Suppressor macrophage treated with lipopolysaccharide for 1 hour (primary cell): ENCODE measurements at regions not wholly inside any gene's neighbourhood (a gene's known extent, or its start where the extent isn't known, plus 50 kb on each side); places are given as distances from the start of the nearest gene placed in this dataset.

Experiments
- DNase-seq, 3 donors: peaks; one replicate each; pipeline ENCODE4 v3.0.0-alpha.2; 2020 to 2022

GRCh38 chr22:48098243-48098920, 1335.9 kb downstream of the TBC1D22A start:
- peak in 1 of 3 donors; percentile 2 for DNase-seq

GRCh38 chr22:48097723-48098122, 1335.3 kb downstream of the TBC1D22A start:
- no peak for DNase-seq

- DNase-seq: no peak
These were observed 1334.6 kb downstream of the TBC1D22A start for GRCh38 chr22:48096851-48097665.

- DNase-seq: no peak
These were observed 1334.0 kb downstream of the TBC1D22A start for GRCh38 chr22:48096411-48096810.

GRCh38 chr22:48093981-48094380, 1331.5 kb downstream of the TBC1D22A start:
- no peak for DNase-seq

- DNase-seq: no peak
These were observed 1330.4 kb downstream of the TBC1D22A start for GRCh38 chr22:48092866-48093265.

GRCh38 chr22:48091656-48092223, 1329.3 kb downstream of the TBC1D22A start:
- DNase-seq: no peak

GRCh38 chr22:48091060-48091650, 1328.7 kb downstream of the TBC1D22A start:
- DNase-seq: no peak

- DNase-seq: no peak
These were observed 1327.9 kb downstream of the TBC1D22A start for GRCh38 chr22:48090332-48090672.

GRCh38 chr22:48089601-48090331, 1327.3 kb downstream of the TBC1D22A start:
- DNase-seq: peak; percentile 42 to 70 (median 58)

- DNase-seq: no peak
These were observed 1326.6 kb downstream of the TBC1D22A start for GRCh38 chr22:48088926-48089536.

- DNase-seq: no peak
These were observed 1325.8 kb downstream of the TBC1D22A start for GRCh38 chr22:48088251-48088650.

- DNase-seq: no peak
These were observed 1323.6 kb downstream of the TBC1D22A start for GRCh38 chr22:48085901-48086645.

GRCh38 chr22:48084729-48085050, 1322.2 kb downstream of the TBC1D22A start:
- DNase-seq: no peak

- no peak for DNase-seq
These were observed 1321.7 kb downstream of the TBC1D22A start for GRCh38 chr22:48084041-48084728.

GRCh38 chr22:48083502-48083901, 1321.1 kb downstream of the TBC1D22A start:
- DNase-seq: no peak

GRCh38 chr22:48082284-48082683, 1319.8 kb downstream of the TBC1D22A start:
- no peak for DNase-seq

- DNase-seq: no peak
These were observed 1318.8 kb downstream of the TBC1D22A start for GRCh38 chr22:48081281-48081680.

- DNase-seq: no peak
These were observed 1318.1 kb downstream of the TBC1D22A start for GRCh38 chr22:48080316-48081165.
